ENCODE measurements at regions not wholly inside any gene's neighbourhood (a gene's known extent, or its start where the extent isn't known, plus 50 kb on each side); places are given as distances from the start of the nearest gene placed in this dataset.

- no peak overlapping the region for H3K4me3 Mint-ChIP-seq
- Histone ChIP-seq H3K79me2 (ENCODE audit: control insufficient read depth, insufficient read depth, low read length) (no peaks in the 10 kb centered on the region), H3K36me3 (replicated peaks in 1 of 2; ENCODE audit: control extremely low read depth in 1 of 2, control insufficient read depth in 1 of 2, extremely low read depth in 1 of 2, insufficient read depth in 2 of 2, low read length in 1 of 2) (no peaks in the 10 kb centered on the region), H3K4me1 (ENCODE audit: control insufficient read depth in 2 of 2, insufficient read depth in 2 of 2, low read length in 2 of 2) (peaks cover 8% of the 10 kb centered on the region in 2 donors), H3K9ac (ENCODE audit: low read length) (no peak overlapping the region), H4K20me1 (ENCODE audit: control insufficient read depth, insufficient read depth, low read length, poor library complexity, severe bottlenecking) (no peaks in the 10 kb centered on the region), H3K9me3 (ENCODE audit: control extremely low read depth in 1 of 3, control insufficient read depth in 2 of 3, insufficient read depth in 1 of 3, low read length in 2 of 3) (no peaks in the 10 kb centered on the region), H3K27me3 (replicated peaks in 1 of 4; ENCODE audit: control extremely low read depth in 1 of 4, control insufficient read depth in 3 of 4, insufficient read depth in 4 of 4, low read length in 3 of 4) (peaks cover 0 to 7% (median 3%) of the 10 kb centered on the region in 4 experiments), H3K4me3 (ENCODE audit: control extremely low read depth in 1 of 5, extremely low read depth in 1 of 5, insufficient read depth in 1 of 5, low read depth in 2 of 5, low read length in 4 of 5) (no peak overlapping the region), H3K4me2 (replicated peaks; ENCODE audit: low read depth, low read length, poor library complexity, severe bottlenecking) (no peak overlapping the region), H2AFZ (ENCODE audit: insufficient read depth, low read depth, low read length, poor library complexity, severe bottlenecking) (no peak overlapping the region), H3K27ac (ENCODE audit: low read length in 2 of 2) (no peak overlapping the region)
- 90% methylated on average over 2 of the region's 7 CpGs for WGBS (ENCODE audit: insufficient coverage)
- H3K4me1 Mint-ChIP-seq = peaks cover 11% of the 10 kb centered on the region
- no peak overlapping the region for H3K27ac Mint-ChIP-seq
- no peak for TF ChIP-seq CTCF (IDR thresholded peaks at IDR 0.05)
- no peak for TF ChIP-seq EZH2 (IDR thresholded peaks at IDR 0.05; ENCODE audit: borderline replicate concordance, insufficient read depth, low read depth, low read length, poor library complexity, severe bottlenecking)
- no peak for DNase-seq
- ATAC-seq (ENCODE audit: low read depth) = no peak
- H3K9me3 Mint-ChIP-seq (ENCODE audit: insufficient read depth) = no peaks in the 10 kb centered on the region
- H3K27me3 Mint-ChIP-seq = peaks cover 8% of the 10 kb centered on the region
- CTCF ChIA-PET = no interaction called here
- intact Hi-C loops (cut with micrococcal nuclease) = no loop called here
- POLR2A ChIA-PET = no interaction called here
These were observed 66.4 kb downstream of the MCFD2 start for GRCh38 chr2:46849046-46849715.

GRCh38 chr2:46848447-46848846, 67.2 kb downstream of the MCFD2 start:
- Histone ChIP-seq H3K27ac (ENCODE audit: low read length in 2 of 2) (no peak overlapping the region), H3K4me1 (ENCODE audit: control insufficient read depth in 2 of 2, insufficient read depth in 2 of 2, low read length in 2 of 2) (peaks cover 8% of the 10 kb centered on the region in 2 donors), H3K9me3 (ENCODE audit: control extremely low read depth in 1 of 3, control insufficient read depth in 2 of 3, insufficient read depth in 1 of 3, low read length in 2 of 3) (no peaks in the 10 kb centered on the region), H3K9ac (ENCODE audit: low read length) (no peak overlapping the region), H2AFZ (ENCODE audit: insufficient read depth, low read depth, low read length, poor library complexity, severe bottlenecking) (no peak overlapping the region), H3K4me3 (ENCODE audit: control extremely low read depth in 1 of 5, extremely low read depth in 1 of 5, insufficient read depth in 1 of 5, low read depth in 2 of 5, low read length in 4 of 5) (no peak overlapping the region), H3K27me3 (replicated peaks in 1 of 4; ENCODE audit: control extremely low read depth in 1 of 4, control insufficient read depth in 3 of 4, insufficient read depth in 4 of 4, low read length in 3 of 4) (peaks cover 0 to 7% (median 3%) of the 10 kb centered on the region in 4 experiments), H3K4me2 (replicated peaks; ENCODE audit: low read depth, low read length, poor library complexity, severe bottlenecking) (peak overlapping the region; percentile 42), H4K20me1 (ENCODE audit: control insufficient read depth, insufficient read depth, low read length, poor library complexity, severe bottlenecking) (no peaks in the 10 kb centered on the region), H3K79me2 (ENCODE audit: control insufficient read depth, insufficient read depth, low read length) (no peaks in the 10 kb centered on the region), H3K36me3 (replicated peaks in 1 of 2; ENCODE audit: control extremely low read depth in 1 of 2, control insufficient read depth in 1 of 2, extremely low read depth in 1 of 2, insufficient read depth in 2 of 2, low read length in 1 of 2) (no peaks in the 10 kb centered on the region)
- H3K27ac Mint-ChIP-seq = no peak overlapping the region
- no peaks in the 10 kb centered on the region for H3K9me3 Mint-ChIP-seq (ENCODE audit: insufficient read depth)
- DNase-seq (peak; percentile 50), ATAC-seq (ENCODE audit: low read depth) (no peak)
- intact Hi-C loops (cut with micrococcal nuclease) = no loop called here
- ChIA-PET POLR2A (no interaction called here), CTCF (no interaction called here)
- TF ChIP-seq CTCF (IDR thresholded peaks at IDR 0.05) (no peak), EZH2 (IDR thresholded peaks at IDR 0.05; ENCODE audit: borderline replicate concordance, insufficient read depth, low read depth, low read length, poor library complexity, severe bottlenecking) (no peak)
- 20% methylated on average over 5 of the region's 5 CpGs for whole genome bisulfite sequencing (ENCODE audit: insufficient coverage)
- no peak overlapping the region for H3K4me3 Mint-ChIP-seq
- H3K4me1 Mint-ChIP-seq = peaks cover 11% of the 10 kb centered on the region
- peaks cover 8% of the 10 kb centered on the region for H3K27me3 Mint-ChIP-seq
